ENCODE measurements at regions not wholly inside any gene's neighbourhood (a gene's known extent, or its start where the extent isn't known, plus 50 kb on each side); places are given as distances from the start of the nearest gene placed in this dataset.

GRCh38 chr7:26471306-26472075 lies 179.8 kb downstream of the SNX10 start:
- H3K9me3 Mint-ChIP-seq, result no peaks in the 10 kb centered on the region
- no peak overlapping the region for H3K27ac Mint-ChIP-seq
- H3K4me3 Mint-ChIP-seq, result no peak overlapping the region
- no peaks in the 10 kb centered on the region for H3K4me1 Mint-ChIP-seq
- DNase-seq (ENCODE audit: low spot score in 2 of 2) (no peak), ATAC-seq (no peak)
- no peaks in the 10 kb centered on the region for H3K36me3 Mint-ChIP-seq

- Mint-ChIP-seq H3K4me1 (no peaks in the 10 kb centered on the region), H3K4me3 (no peak overlapping the region), H3K27ac (no peak overlapping the region)
These were observed 181.3 kb downstream of the SNX10 start for GRCh38 chr7:26472971-26473370.

GRCh38 chr7:26476271-26476670 lies 184.6 kb downstream of the SNX10 start:
- H3K4me1 Mint-ChIP-seq, result no peaks in the 10 kb centered on the region
- no peak overlapping the region for H3K27ac Mint-ChIP-seq
- ATAC-seq (no peak), DNase-seq (ENCODE audit: low spot score in 2 of 2) (no peak)
- H3K4me3 Mint-ChIP-seq, result no peak overlapping the region
- no peaks in the 10 kb centered on the region for H3K9me3 Mint-ChIP-seq
- no peaks in the 10 kb centered on the region for H3K36me3 Mint-ChIP-seq

More at GRCh38 chr7:26472971-26473370, 181.3 kb downstream of the SNX10 start:
- Mint-ChIP-seq H3K36me3 (no peaks in the 10 kb centered on the region), H3K9me3 (no peaks in the 10 kb centered on the region)
- DNase-seq (ENCODE audit: low spot score in 2 of 2) (no peak), ATAC-seq (no peak)

GRCh38 chr7:26477381-26477990 lies 185.8 kb downstream of the SNX10 start:
- H3K9me3 Mint-ChIP-seq, result no peaks in the 10 kb centered on the region
- no peak overlapping the region for H3K27ac Mint-ChIP-seq
- H3K36me3 Mint-ChIP-seq, result no peaks in the 10 kb centered on the region
- no peak for DNase-seq (ENCODE audit: low spot score in 2 of 2)
- H3K4me3 Mint-ChIP-seq, result no peak overlapping the region
- H3K4me1 Mint-ChIP-seq, result no peaks in the 10 kb centered on the region
- no peak for ATAC-seq

GRCh38 chr7:26478550-26478949 lies 186.9 kb downstream of the SNX10 start:
- Mint-ChIP-seq H3K9me3 (no peaks in the 10 kb centered on the region), H3K36me3 (no peaks in the 10 kb centered on the region), H3K4me1 (no peaks in the 10 kb centered on the region)

GRCh38 chr7:26479581-26479980 lies 187.9 kb downstream of the SNX10 start:
- no peaks in the 10 kb centered on the region for H3K36me3 Mint-ChIP-seq
- H3K27ac Mint-ChIP-seq, result no peak overlapping the region
- H3K9me3 Mint-ChIP-seq, result no peaks in the 10 kb centered on the region
- H3K4me1 Mint-ChIP-seq, result no peaks in the 10 kb centered on the region
- ATAC-seq (peak; percentile 5), DNase-seq (ENCODE audit: low spot score in 2 of 2) (no peak)
- H3K4me3 Mint-ChIP-seq, result no peak overlapping the region

More at GRCh38 chr7:26478550-26478949, 186.9 kb downstream of the SNX10 start:
- no peak overlapping the region for H3K4me3 Mint-ChIP-seq
- H3K27ac Mint-ChIP-seq, result no peak overlapping the region
- ATAC-seq (peak; percentile 29), DNase-seq (ENCODE audit: low spot score in 2 of 2) (no peak)

GRCh38 chr7:26480156-26480555 lies 188.5 kb downstream of the SNX10 start:
- ATAC-seq (no peak), DNase-seq (ENCODE audit: low spot score in 2 of 2) (no peak)
- H3K27ac Mint-ChIP-seq, result no peak overlapping the region
- H3K36me3 Mint-ChIP-seq, result no peaks in the 10 kb centered on the region
- no peak overlapping the region for H3K4me3 Mint-ChIP-seq
- no peaks in the 10 kb centered on the region for H3K4me1 Mint-ChIP-seq
- H3K9me3 Mint-ChIP-seq, result no peaks in the 10 kb centered on the region

- Mint-ChIP-seq H3K27ac (no peak overlapping the region), H3K4me3 (no peak overlapping the region)
- no peak for DNase-seq (ENCODE audit: low spot score in 2 of 2)
These were observed 191.3 kb downstream of the SNX10 start for GRCh38 chr7:26482927-26483326.

GRCh38 chr7:26483843-26484242 lies 192.2 kb downstream of the SNX10 start:
- ATAC-seq, result no peak
- no peaks in the 10 kb centered on the region for H3K36me3 Mint-ChIP-seq
- H3K9me3 Mint-ChIP-seq, result no peaks in the 10 kb centered on the region
- no peaks in the 10 kb centered on the region for H3K4me1 Mint-ChIP-seq
- no peak overlapping the region for H3K27ac Mint-ChIP-seq
- no peak for DNase-seq (ENCODE audit: low spot score in 2 of 2)
- no peak overlapping the region for H3K4me3 Mint-ChIP-seq

More at GRCh38 chr7:26482927-26483326, 191.3 kb downstream of the SNX10 start:
- Mint-ChIP-seq H3K9me3 (no peaks in the 10 kb centered on the region), H3K4me1 (no peaks in the 10 kb centered on the region), H3K36me3 (no peaks in the 10 kb centered on the region)
- no peak for ATAC-seq

- no peaks in the 10 kb centered on the region for H3K9me3 Mint-ChIP-seq
- DNase-seq (ENCODE audit: low spot score in 2 of 2) (no peak), ATAC-seq (no peak)
- no peaks in the 10 kb centered on the region for H3K4me1 Mint-ChIP-seq
- no peak overlapping the region for H3K27ac Mint-ChIP-seq
- no peaks in the 10 kb centered on the region for H3K36me3 Mint-ChIP-seq
- H3K4me3 Mint-ChIP-seq, result no peak overlapping the region
These were observed 193.8 kb downstream of the SNX10 start for GRCh38 chr7:26485367-26485934.

- Mint-ChIP-seq H3K4me1 (no peaks in the 10 kb centered on the region), H3K9me3 (no peaks in the 10 kb centered on the region), H3K27ac (no peak overlapping the region), H3K36me3 (no peaks in the 10 kb centered on the region), H3K4me3 (no peak overlapping the region)
- ATAC-seq, result no peak
- DNase-seq (ENCODE audit: low spot score in 2 of 2), result no peak
These were observed 194.5 kb downstream of the SNX10 start for GRCh38 chr7:26486153-26486552.

GRCh38 chr7:26487780-26488515 lies 196.3 kb downstream of the SNX10 start:
- no peak for ATAC-seq
- no peak overlapping the region for H3K27ac Mint-ChIP-seq
- H3K36me3 Mint-ChIP-seq, result no peaks in the 10 kb centered on the region
- no peak overlapping the region for H3K4me3 Mint-ChIP-seq
- H3K9me3 Mint-ChIP-seq, result no peaks in the 10 kb centered on the region
- no peaks in the 10 kb centered on the region for H3K4me1 Mint-ChIP-seq
- no peak for DNase-seq (ENCODE audit: low spot score in 2 of 2)

GRCh38 chr7:26489391-26489790 lies 197.7 kb downstream of the SNX10 start:
- DNase-seq (ENCODE audit: low spot score in 2 of 2), result no peak
- no peak for ATAC-seq
- H3K4me1 Mint-ChIP-seq, result no peaks in the 10 kb centered on the region
- no peak overlapping the region for H3K4me3 Mint-ChIP-seq
- no peaks in the 10 kb centered on the region for H3K36me3 Mint-ChIP-seq
- no peak overlapping the region for H3K27ac Mint-ChIP-seq
- H3K9me3 Mint-ChIP-seq, result no peaks in the 10 kb centered on the region

GRCh38 chr7:26489906-26490639 lies 198.4 kb downstream of the SNX10 start:
- no peaks in the 10 kb centered on the region for H3K9me3 Mint-ChIP-seq
- ATAC-seq, result no peak
- no peaks in the 10 kb centered on the region for H3K4me1 Mint-ChIP-seq
- no peak overlapping the region for H3K4me3 Mint-ChIP-seq
- DNase-seq (ENCODE audit: low spot score in 2 of 2), result no peak
- no peak overlapping the region for H3K27ac Mint-ChIP-seq
- no peaks in the 10 kb centered on the region for H3K36me3 Mint-ChIP-seq
